ENCODE measurements at regions not wholly inside any gene's neighbourhood (a gene's known extent, or its start where the extent isn't known, plus 50 kb on each side); places are given as distances from the start of the nearest gene placed in this dataset.

- H3K79me2 ChIP-seq (ENCODE audit: control insufficient read depth in 1 of 2, insufficient read depth in 2 of 2, low read length in 2 of 2) = no peaks in the 10 kb centered on the region
- H3K4me2 ChIP-seq (ENCODE audit: insufficient read depth in 1 of 2, low read depth in 2 of 2, low read length in 2 of 2) = no peak overlapping the region
- CTCF ChIA-PET (ENCODE audit: partially characterized antibody) = interaction anchor here (0.8 to 11.0 kb wide), 7 partner anchors 11 to 413 kb away, joined by 3 to 144 read pairs (median 4); no protein-coding TSS in a partner anchor
- no peak overlapping the region; the same call in 1 of the 2 replicates for H3K18ac ChIP-seq (ENCODE audit: extremely low read depth, low read length)
- no peak overlapping the region for H2AFZ ChIP-seq (ENCODE audit: low read length)
- H4K20me1 ChIP-seq (replicated peaks in 1 of 2; ENCODE audit: control insufficient read depth in 1 of 2, insufficient read depth in 2 of 2, low read length in 2 of 2) = no peaks in the 10 kb centered on the region
- H3K56ac ChIP-seq (replicated peaks; ENCODE audit: insufficient read length, low read depth, low read length) = no peak overlapping the region
- no peak overlapping the region for H2BK15ac ChIP-seq (ENCODE audit: low read length)
- H3K14ac ChIP-seq (ENCODE audit: insufficient read length) = no peak overlapping the region
- H3K4me3 ChIP-seq (ENCODE audit: extremely low read depth in 1 of 4, insufficient read depth in 2 of 4, low read depth in 3 of 4, low read length in 4 of 4) = no peak overlapping the region
- no peak overlapping the region for H4K8ac ChIP-seq (ENCODE audit: extremely low read depth, insufficient read depth, low read length)
- H3K4me1 ChIP-seq (replicated peaks in 1 of 4; ENCODE audit: control insufficient read depth in 3 of 4, insufficient read depth in 4 of 4, low read length in 3 of 4) = peaks cover 5 to 9% (median 5%) of the 10 kb centered on the region in 4 experiments; a peak in 6 of 7 replicates
- H3K36me3 ChIP-seq (ENCODE audit: control insufficient read depth in 2 of 4, insufficient read depth in 4 of 4, low read length in 3 of 4) = no peaks in the 10 kb centered on the region
- H3K27ac ChIP-seq (ENCODE audit: low read depth, low read length) = no peak overlapping the region
- TF ChIP-seq RNF2 (IDR thresholded peaks at IDR 0.05; ENCODE audit: borderline replicate concordance, low read depth, low read length, missing control alignments, poor library complexity, severe bottlenecking) (no peak), SP1 (IDR thresholded peaks at IDR 0.05; ENCODE audit: low read depth, low read length) (no peak), SUZ12 (IDR thresholded peaks at IDR 0.05; ENCODE audit: low read length) (no peak), ASH2L (IDR thresholded peaks at IDR 0.05; ENCODE audit: low read length) (no peak), RFX5 (IDR thresholded peaks at IDR 0.05; ENCODE audit: borderline replicate concordance, low read depth, low read length) (no peak), CBX5 (IDR thresholded peaks at IDR 0.05; ENCODE audit: low read depth, low read length) (no peak), CHD2 (IDR thresholded peaks at IDR 0.05; ENCODE audit: low read length) (no peak), ZNF274 (IDR thresholded peaks at IDR 0.05; ENCODE audit: borderline replicate concordance, extremely low read depth, low read length) (no peak), CTBP2 (IDR thresholded peaks at IDR 0.05; ENCODE audit: borderline replicate concordance, insufficient read depth, insufficient read length, low read length) (no peak), CEBPB (IDR thresholded peaks at IDR 0.05; ENCODE audit: low read depth, low read length) (no peak), SIRT6 (IDR thresholded peaks at IDR 0.05; ENCODE audit: low read length) (no peak), BACH1 (IDR thresholded peaks at IDR 0.05; ENCODE audit: low read length) (no peak)
- TF ChIP-seq, protein P1, sequence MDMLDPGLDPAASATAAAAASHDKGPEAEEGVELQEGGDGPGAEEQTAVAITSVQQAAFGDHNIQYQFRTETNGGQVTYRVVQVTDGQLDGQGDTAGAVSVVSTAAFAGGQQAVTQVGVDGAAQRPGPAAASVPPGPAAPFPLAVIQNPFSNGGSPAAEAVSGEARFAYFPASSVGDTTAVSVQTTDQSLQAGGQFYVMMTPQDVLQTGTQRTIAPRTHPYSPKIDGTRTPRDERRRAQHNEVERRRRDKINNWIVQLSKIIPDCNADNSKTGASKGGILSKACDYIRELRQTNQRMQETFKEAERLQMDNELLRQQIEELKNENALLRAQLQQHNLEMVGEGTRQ (IDR thresholded peaks at IDR 0.05; ENCODE audit: low read length) = no peak
- WGBS, 2 experiments (ENCODE audit: extremely low coverage in 1 of 2, insufficient coverage in 1 of 2, insufficient read length in 1 of 2, insufficient replicate concordance in 2 of 2, low coverage in 1 of 2, low lambda C conversion rate in 2 of 2, missing lambda C conversion rate in 1 of 2) = 84% methylated on average over 7 of the region's 7 CpGs; no CpG with 5 or more reads in 1 of the 2 experiments
- no peaks in the 10 kb centered on the region for H3K27me3 ChIP-seq (replicated peaks in 1 of 4; ENCODE audit: control insufficient read depth in 3 of 4, extremely low read depth in 1 of 4, insufficient read depth in 3 of 4, low read length in 3 of 4)
- no peak for DNase-seq (ENCODE audit: low read depth in 1 of 2, low spot score in 2 of 2)
- no peak overlapping the region for H3K4ac ChIP-seq (replicated peaks; ENCODE audit: insufficient read length, low read depth, low read length)
- H3K9me3 ChIP-seq (ENCODE audit: insufficient read depth in 2 of 2, low read depth in 1 of 2, low read length in 1 of 2) = no peaks in the 10 kb centered on the region
- no peak overlapping the region for H2BK5ac ChIP-seq (ENCODE audit: low read depth, low read length)
- no peak overlapping the region for H2BK20ac ChIP-seq (ENCODE audit: low read length)
- POLR2A ChIA-PET (ENCODE audit: partially characterized antibody) = no interaction called here
- no peaks in the 10 kb centered on the region for H3K23me2 ChIP-seq (ENCODE audit: low read depth, low read length)
- no peaks in the 10 kb centered on the region for H3K79me1 ChIP-seq (ENCODE audit: low read depth, low read length)
- H4K5ac ChIP-seq (ENCODE audit: insufficient read length, low read depth, low read length) = no peak overlapping the region
- H2BK12ac ChIP-seq (ENCODE audit: low read depth, low read length) = no peak overlapping the region; the same call in 1 of the 2 replicates
- no peak for FAIRE-seq
- no peak overlapping the region for H3K23ac ChIP-seq (ENCODE audit: insufficient read length)
- H2BK120ac ChIP-seq (replicated peaks; ENCODE audit: low read depth, low read length) = no peak overlapping the region
- H4K91ac ChIP-seq (replicated peaks; ENCODE audit: insufficient read length, low read length) = no peak overlapping the region
- no peak overlapping the region for H2AK5ac ChIP-seq (ENCODE audit: low read depth, low read length)
- H3K9ac ChIP-seq (replicated peaks in 1 of 4; ENCODE audit: extremely low read depth in 1 of 4, low read depth in 3 of 4, low read length in 3 of 4) = no peak overlapping the region
These were observed 75.3 kb upstream of the WDR26 start for GRCh38 chr1:224509907-224510306.

Data from H1 (cell line).